PC-3 (cell line): ENCODE measurements at regions not wholly inside any gene's neighbourhood (a gene's known extent, or its start where the extent isn't known, plus 50 kb on each side); places are given as distances from the start of the nearest gene placed in this dataset.

ENCODE experiments used
- ATAC-seq: fragments of 200-7000 bp; cut with Tn5 transposase; 2 replicates; pipeline ENCODE4 v1.9.1; 2020; ENCODE audit warnings: mild to moderate bottlenecking, moderate library complexity
- BruUV-seq: library from RNA; stranded (reverse); fragments of 400-500 nt; replicated peaks from 2 replicates; lab custom pipeline; 2021; lab: Mats Ljungman, UMichigan
- CTCF ChIA-PET: fragments of 300-600 bp; sonication (Branson Sonifier 250); formaldehyde crosslinking; loops from one replicate; lab custom pipeline; 2022; ENCODE audit warnings: antibody characterized with exemption; lab: Charles Lee
- POLR2A ChIA-PET: fragments of 300-600 bp; sonication (Branson Sonifier 250); formaldehyde crosslinking; loops from one replicate; lab custom pipeline; 2022; ENCODE audit warnings: antibody characterized with exemption; ENCODE audit not compliant: unreplicated experiment; lab: Charles Lee
- DNase-seq: peaks from one replicate; pipeline ENCODE4 v3.0.0-alpha.2; 2015
- H2AFZ ChIP-seq: fragments of 300-600 bp; sonication (generic); 2 replicates; pipeline ENCODE4 v1.6.0; 2016; ENCODE audit warnings: antibody characterized with exemption, low read length
- H3F3A ChIP-seq: fragments of 300-600 bp; sonication (generic); one replicate; pipeline ENCODE4 v1.6.0; 2017; ENCODE audit warnings: antibody characterized with exemption, low read length, control low read depth, mild to moderate bottlenecking; ENCODE audit not compliant: unreplicated experiment
- H3K27ac ChIP-seq: fragments of 300-600 bp; sonication (generic); 2 replicates; pipeline ENCODE4 v1.5.1; 2016; ENCODE audit warnings: mild to moderate bottlenecking, low read length
- H3K27me3 ChIP-seq: fragments of 300-600 bp; sonication (generic); 2 replicates; pipeline ENCODE4 v1.6.1; 2016; ENCODE audit warnings: low read length, mixed read lengths
- H3K36me3 ChIP-seq: fragments of 300-600 bp; sonication (generic); 2 replicates; pipeline ENCODE4 v1.6.1; 2016; ENCODE audit warnings: low read depth, mixed run types, low read length, mixed read lengths
- H3K4me1 ChIP-seq: fragments of 300-600 bp; sonication (generic); 2 replicates; pipeline ENCODE4 v1.5.1; 2016; ENCODE audit warnings: low read length; ENCODE audit not compliant: insufficient read depth
- H3K4me2 ChIP-seq: fragments of 300-600 bp; sonication (generic); 2 replicates; pipeline ENCODE4 v1.6.0; 2016; ENCODE audit warnings: low read length
- H3K4me3 ChIP-seq: fragments of 300-600 bp; sonication (generic); 2 replicates; pipeline ENCODE4 v1.5.1; 2016; ENCODE audit warnings: mild to moderate bottlenecking, low read length, mixed read lengths
- H3K79me2 ChIP-seq: fragments of 300-600 bp; sonication (generic); 2 replicates; pipeline ENCODE4 v1.6.1; 2017; ENCODE audit warnings: low read length, mixed read lengths
- H3K9ac ChIP-seq: fragments of 300-600 bp; sonication (generic); 2 replicates; pipeline ENCODE4 v1.6.0; 2016; ENCODE audit warnings: mild to moderate bottlenecking, low read length
- H3K9me2 ChIP-seq: fragments of 300-600 bp; sonication (generic); replicated peaks from 2 replicates; pipeline ENCODE4 v1.6.1; 2016; ENCODE audit warnings: mixed run types, low read length, mixed read lengths
- H3K9me3 ChIP-seq: fragments of 300-600 bp; sonication (generic); 2 replicates; pipeline ENCODE4 v1.6.1; 2016; ENCODE audit warnings: low read length, mixed read lengths
- H4K20me1 ChIP-seq: fragments of 300-600 bp; sonication (generic); 2 replicates; pipeline ENCODE4 v1.6.1; 2016; ENCODE audit warnings: low read length, mixed read lengths
- CTCF ChIP-seq: fragments of 300-600 bp; sonication (generic); conservative IDR thresholded peaks from 2 replicates; pipeline ENCODE4 v1.5.1; 2017; ENCODE audit warnings: antibody characterized with exemption, low read depth, mild to moderate bottlenecking, low read length
- EZH2 ChIP-seq: fragments of 300-600 bp; sonication (generic); IDR thresholded peaks from one replicate; pipeline ENCODE4 v1.6.1; 2017; ENCODE audit warnings: antibody characterized with exemption, mild to moderate bottlenecking, low read length; ENCODE audit not compliant: unreplicated experiment
- EZH2phosphoT487 ChIP-seq: fragments of 300-600 bp; sonication (generic); IDR thresholded peaks from 2 replicates; pipeline ENCODE4 v1.6.1; 2018; ENCODE audit warnings: mild to moderate bottlenecking, antibody characterized with exemption, low read length, borderline replicate concordance
- intact Hi-C: fragments of 100-400 bp; cut with micrococcal nuclease; formaldehyde crosslinking; loops from 2 replicates; pipeline ENCODE4 v1.9.0; 2023

- Histone ChIP-seq H3K9me3 (no peaks in the 10 kb centered on the region), H3K9me2 (no peaks in the 10 kb centered on the region), H3K27me3 (0 out of 2 replicates have a peak, but pooled peaks cover 12% of the 10 kb centered on the region), H3K4me1 (peaks cover 4% of the 10 kb centered on the region; the same call in 1 of the 2 replicates), H3K79me2 (no peaks in the 10 kb centered on the region), H3K4me2 (peak overlapping the region; percentile 18; the same call in 1 of the 2 replicates), H3K36me3 (no peaks in the 10 kb centered on the region), H3K27ac (no peak overlapping the region), H3K9ac (no peak overlapping the region), H3K4me3 (no peak overlapping the region), H4K20me1 (no peaks in the 10 kb centered on the region), H3F3A (no peaks in the 10 kb centered on the region), H2AFZ (no peak overlapping the region)
- ATAC-seq: no peak
- no peak for DNase-seq
- no TSS peak for BruUV-seq
- ChIA-PET POLR2A (no interaction called here), CTCF (no interaction called here)
- intact Hi-C loops: no loop called here
- TF ChIP-seq EZH2 (no peak), CTCF (no peak), EZH2phosphoT487 (no peak)
Observed at GRCh38 chr1:29410476-29410875, 174.2 kb downstream of the PTPRU start.

- no peak overlapping the region for H3K9ac ChIP-seq
- no TSS peak for BruUV-seq
- intact Hi-C loops: no loop called here
Observed at GRCh38 chr1:29409616-29410015, 173.3 kb downstream of the PTPRU start.

GRCh38 chr1:29408831-29409605, 172.7 kb downstream of the PTPRU start:
- H4K20me1 ChIP-seq: no peaks in the 10 kb centered on the region
- no peak overlapping the region for H3K4me3 ChIP-seq
- H3K4me2 ChIP-seq: no peak overlapping the region
- no peak overlapping the region for H2AFZ ChIP-seq
- ChIA-PET CTCF (no interaction called here), POLR2A (no interaction called here)
- H3F3A ChIP-seq: no peaks in the 10 kb centered on the region
- ATAC-seq (no peak), DNase-seq (no peak)
- no peaks in the 10 kb centered on the region for H3K9me2 ChIP-seq
- no peak overlapping the region for H3K9ac ChIP-seq
- 0 out of 2 replicates have a peak, but pooled peaks cover 12% of the 10 kb centered on the region for H3K27me3 ChIP-seq
- no TSS peak for BruUV-seq
- H3K36me3 ChIP-seq: no peaks in the 10 kb centered on the region
- intact Hi-C loops: no loop called here
- no peaks in the 10 kb centered on the region for H3K9me3 ChIP-seq
- H3K79me2 ChIP-seq: no peaks in the 10 kb centered on the region
- H3K4me1 ChIP-seq: peaks cover 4% of the 10 kb centered on the region; the same call in 1 of the 2 replicates
- no peak overlapping the region for H3K27ac ChIP-seq
- no peak for TF ChIP-seq EZH2phosphoT487
- TF ChIP-seq CTCF: no peak
- TF ChIP-seq EZH2: no peak

More at GRCh38 chr1:29409616-29410015, 173.3 kb downstream of the PTPRU start:
- TF ChIP-seq EZH2phosphoT487 (no peak), EZH2 (no peak)
- CTCF ChIA-PET: no interaction called here
- DNase-seq (no peak), ATAC-seq (no peak)
- Histone ChIP-seq H3K4me3 (no peak overlapping the region), H3K9me2 (no peaks in the 10 kb centered on the region), H3K27me3 (0 out of 2 replicates have a peak, but pooled peaks cover 12% of the 10 kb centered on the region), H3F3A (no peaks in the 10 kb centered on the region), H3K4me1 (peaks cover 4% of the 10 kb centered on the region; the same call in 1 of the 2 replicates), H3K36me3 (no peaks in the 10 kb centered on the region), H3K27ac (no peak overlapping the region), H4K20me1 (no peaks in the 10 kb centered on the region), H3K79me2 (no peaks in the 10 kb centered on the region), H3K9me3 (no peaks in the 10 kb centered on the region), H3K4me2 (no peak overlapping the region), H2AFZ (no peak overlapping the region)
- POLR2A ChIA-PET: no interaction called here
